ENCODE measurements at regions not wholly inside any gene's neighbourhood (a gene's known extent, or its start where the extent isn't known, plus 50 kb on each side); places are given as distances from the start of the nearest gene placed in this dataset.

GRCh38 chr2:189293164-189293563 is 113.6 kb upstream of the COL5A2 start:
- no peaks in the 10 kb centered on the region for H3K27me3 ChIP-seq (ENCODE audit: control insufficient read depth, insufficient read depth, low read length)
- H3K9me3 ChIP-seq (ENCODE audit: control insufficient read depth, insufficient read depth, low read length), result 0 out of 2 replicates have a peak, but pooled peaks cover 5% of the 10 kb centered on the region
- no peak overlapping the region for H3K27ac ChIP-seq (ENCODE audit: low read depth, low read length)
- H3K4me3 ChIP-seq (ENCODE audit: low read depth, low read length), result no peak overlapping the region
- H3K9ac ChIP-seq (ENCODE audit: low read depth, low read length), result no peak overlapping the region
- peaks cover 3% of the 10 kb centered on the region; the same call in 1 of the 2 replicates for H3K4me1 ChIP-seq (ENCODE audit: control insufficient read depth, insufficient read depth, low read length)
- no peaks in the 10 kb centered on the region for H3K36me3 ChIP-seq (ENCODE audit: control insufficient read depth, insufficient read depth, low read length)

GRCh38 chr2:189297446-189297845 is 117.9 kb upstream of the COL5A2 start:
- no peaks in the 10 kb centered on the region for H3K27me3 ChIP-seq (ENCODE audit: control insufficient read depth, insufficient read depth, low read length)
- H3K27ac ChIP-seq (ENCODE audit: low read depth, low read length), result no peak overlapping the region
- no peaks in the 10 kb centered on the region for H3K36me3 ChIP-seq (ENCODE audit: control insufficient read depth, insufficient read depth, low read length)
- no peaks in the 10 kb centered on the region for H3K9me3 ChIP-seq (ENCODE audit: control insufficient read depth, insufficient read depth, low read length)
- H3K4me1 ChIP-seq (ENCODE audit: control insufficient read depth, insufficient read depth, low read length), result no peaks in the 10 kb centered on the region
- no peak overlapping the region for H3K4me3 ChIP-seq (ENCODE audit: low read depth, low read length)
- H3K9ac ChIP-seq (ENCODE audit: low read depth, low read length), result no peak overlapping the region

GRCh38 chr2:189298038-189298437 is 118.5 kb upstream of the COL5A2 start:
- H3K9ac ChIP-seq (ENCODE audit: low read depth, low read length), result no peak overlapping the region
- H3K4me1 ChIP-seq (ENCODE audit: control insufficient read depth, insufficient read depth, low read length), result no peaks in the 10 kb centered on the region
- no peaks in the 10 kb centered on the region for H3K36me3 ChIP-seq (ENCODE audit: control insufficient read depth, insufficient read depth, low read length)
- no peak overlapping the region for H3K27ac ChIP-seq (ENCODE audit: low read depth, low read length)
- H3K4me3 ChIP-seq (ENCODE audit: low read depth, low read length), result no peak overlapping the region
- no peaks in the 10 kb centered on the region for H3K27me3 ChIP-seq (ENCODE audit: control insufficient read depth, insufficient read depth, low read length)
- no peaks in the 10 kb centered on the region for H3K9me3 ChIP-seq (ENCODE audit: control insufficient read depth, insufficient read depth, low read length)

GRCh38 chr2:189298481-189298880 is 118.9 kb upstream of the COL5A2 start:
- H3K27ac ChIP-seq (ENCODE audit: low read depth, low read length), result no peak overlapping the region
- H3K9ac ChIP-seq (ENCODE audit: low read depth, low read length), result no peak overlapping the region
- no peaks in the 10 kb centered on the region for H3K4me1 ChIP-seq (ENCODE audit: control insufficient read depth, insufficient read depth, low read length)
- no peaks in the 10 kb centered on the region for H3K9me3 ChIP-seq (ENCODE audit: control insufficient read depth, insufficient read depth, low read length)
- H3K4me3 ChIP-seq (ENCODE audit: low read depth, low read length), result no peak overlapping the region
- no peaks in the 10 kb centered on the region for H3K36me3 ChIP-seq (ENCODE audit: control insufficient read depth, insufficient read depth, low read length)
- H3K27me3 ChIP-seq (ENCODE audit: control insufficient read depth, insufficient read depth, low read length), result no peaks in the 10 kb centered on the region

GRCh38 chr2:189299974-189300373 is 120.4 kb upstream of the COL5A2 start:
- Histone ChIP-seq H3K27me3 (ENCODE audit: control insufficient read depth, insufficient read depth, low read length) (no peaks in the 10 kb centered on the region), H3K4me3 (ENCODE audit: low read depth, low read length) (no peak overlapping the region), H3K36me3 (ENCODE audit: control insufficient read depth, insufficient read depth, low read length) (no peaks in the 10 kb centered on the region), H3K9ac (ENCODE audit: low read depth, low read length) (no peak overlapping the region), H3K27ac (ENCODE audit: low read depth, low read length) (no peak overlapping the region), H3K4me1 (ENCODE audit: control insufficient read depth, insufficient read depth, low read length) (no peaks in the 10 kb centered on the region), H3K9me3 (ENCODE audit: control insufficient read depth, insufficient read depth, low read length) (no peaks in the 10 kb centered on the region)

GRCh38 chr2:189300916-189301315 is 121.4 kb upstream of the COL5A2 start:
- no peaks in the 10 kb centered on the region for H3K4me1 ChIP-seq (ENCODE audit: control insufficient read depth, insufficient read depth, low read length)
- no peak overlapping the region for H3K4me3 ChIP-seq (ENCODE audit: low read depth, low read length)
- H3K9ac ChIP-seq (ENCODE audit: low read depth, low read length), result no peak overlapping the region
- H3K27me3 ChIP-seq (ENCODE audit: control insufficient read depth, insufficient read depth, low read length), result no peaks in the 10 kb centered on the region
- H3K9me3 ChIP-seq (ENCODE audit: control insufficient read depth, insufficient read depth, low read length), result no peaks in the 10 kb centered on the region
- no peak overlapping the region for H3K27ac ChIP-seq (ENCODE audit: low read depth, low read length)
- H3K36me3 ChIP-seq (ENCODE audit: control insufficient read depth, insufficient read depth, low read length), result no peaks in the 10 kb centered on the region

- Histone ChIP-seq H3K4me1 (ENCODE audit: control insufficient read depth, insufficient read depth, low read length) (no peaks in the 10 kb centered on the region), H3K9ac (ENCODE audit: low read depth, low read length) (no peak overlapping the region), H3K4me3 (ENCODE audit: low read depth, low read length) (no peak overlapping the region), H3K27ac (ENCODE audit: low read depth, low read length) (no peak overlapping the region), H3K9me3 (ENCODE audit: control insufficient read depth, insufficient read depth, low read length) (no peaks in the 10 kb centered on the region), H3K27me3 (ENCODE audit: control insufficient read depth, insufficient read depth, low read length) (no peaks in the 10 kb centered on the region), H3K36me3 (ENCODE audit: control insufficient read depth, insufficient read depth, low read length) (no peaks in the 10 kb centered on the region)
Measured at GRCh38 chr2:189302274-189302948, 122.8 kb upstream of the COL5A2 start.

GRCh38 chr2:189304360-189304759 is 124.8 kb upstream of the COL5A2 start:
- no peaks in the 10 kb centered on the region for H3K9me3 ChIP-seq (ENCODE audit: control insufficient read depth, insufficient read depth, low read length)
- H3K4me3 ChIP-seq (ENCODE audit: low read depth, low read length), result no peak overlapping the region
- no peaks in the 10 kb centered on the region for H3K36me3 ChIP-seq (ENCODE audit: control insufficient read depth, insufficient read depth, low read length)
- H3K4me1 ChIP-seq (ENCODE audit: control insufficient read depth, insufficient read depth, low read length), result no peaks in the 10 kb centered on the region
- H3K9ac ChIP-seq (ENCODE audit: low read depth, low read length), result no peak overlapping the region
- no peak overlapping the region for H3K27ac ChIP-seq (ENCODE audit: low read depth, low read length)
- no peaks in the 10 kb centered on the region for H3K27me3 ChIP-seq (ENCODE audit: control insufficient read depth, insufficient read depth, low read length)

- Histone ChIP-seq H3K4me1 (ENCODE audit: control insufficient read depth, insufficient read depth, low read length) (no peaks in the 10 kb centered on the region), H3K27ac (ENCODE audit: low read depth, low read length) (no peak overlapping the region), H3K36me3 (ENCODE audit: control insufficient read depth, insufficient read depth, low read length) (no peaks in the 10 kb centered on the region), H3K9ac (ENCODE audit: low read depth, low read length) (no peak overlapping the region), H3K9me3 (ENCODE audit: control insufficient read depth, insufficient read depth, low read length) (no peaks in the 10 kb centered on the region), H3K4me3 (ENCODE audit: low read depth, low read length) (no peak overlapping the region), H3K27me3 (ENCODE audit: control insufficient read depth, insufficient read depth, low read length) (no peaks in the 10 kb centered on the region)
Measured at GRCh38 chr2:189305291-189305943, 125.9 kb upstream of the COL5A2 start.

GRCh38 chr2:189306525-189306924 is 127.0 kb upstream of the COL5A2 start:
- H3K4me1 ChIP-seq (ENCODE audit: control insufficient read depth, insufficient read depth, low read length), result no peaks in the 10 kb centered on the region
- no peak overlapping the region for H3K9ac ChIP-seq (ENCODE audit: low read depth, low read length)
- no peaks in the 10 kb centered on the region for H3K9me3 ChIP-seq (ENCODE audit: control insufficient read depth, insufficient read depth, low read length)
- no peaks in the 10 kb centered on the region for H3K27me3 ChIP-seq (ENCODE audit: control insufficient read depth, insufficient read depth, low read length)
- no peak overlapping the region for H3K27ac ChIP-seq (ENCODE audit: low read depth, low read length)
- no peak overlapping the region for H3K4me3 ChIP-seq (ENCODE audit: low read depth, low read length)
- H3K36me3 ChIP-seq (ENCODE audit: control insufficient read depth, insufficient read depth, low read length), result no peaks in the 10 kb centered on the region

- no peaks in the 10 kb centered on the region for H3K27me3 ChIP-seq (ENCODE audit: control insufficient read depth, insufficient read depth, low read length)
- H3K27ac ChIP-seq (ENCODE audit: low read depth, low read length), result peak overlapping the region; percentile 51
- H3K4me3 ChIP-seq (ENCODE audit: low read depth, low read length), result no peak overlapping the region
- no peaks in the 10 kb centered on the region for H3K9me3 ChIP-seq (ENCODE audit: control insufficient read depth, insufficient read depth, low read length)
- no peaks in the 10 kb centered on the region for H3K36me3 ChIP-seq (ENCODE audit: control insufficient read depth, insufficient read depth, low read length)
- no peak overlapping the region for H3K9ac ChIP-seq (ENCODE audit: low read depth, low read length)
- H3K4me1 ChIP-seq (ENCODE audit: control insufficient read depth, insufficient read depth, low read length), result no peaks in the 10 kb centered on the region
Measured at GRCh38 chr2:189308056-189308790, 128.7 kb upstream of the COL5A2 start.

Measured in HUES48 (cell line).